ENCODE measurements at regions not wholly inside any gene's neighbourhood (a gene's known extent, or its start where the extent isn't known, plus 50 kb on each side); places are given as distances from the start of the nearest gene placed in this dataset.

GRCh38 chr2:128485761-128486639 lies 167.3 kb upstream of the HS6ST1 start:
- POLR2A ChIA-PET (ENCODE audit: unreplicated experiment) = no interaction called here
- no peak overlapping the region for H2AFZ ChIP-seq (ENCODE audit: low read length)
- H3K36me3 ChIP-seq (ENCODE audit: low read depth, low read length) = no peaks in the 10 kb centered on the region
- intact Hi-C loops (cut with micrococcal nuclease) = no loop called here
- DNase-seq (no peak), ATAC-seq (no peak)
- no peaks in the 10 kb centered on the region for H3F3A ChIP-seq (ENCODE audit: low read length, unreplicated experiment)
- no peaks in the 10 kb centered on the region for H4K20me1 ChIP-seq (ENCODE audit: low read length)
- TF ChIP-seq EZH2phosphoT487 (IDR thresholded peaks at IDR 0.05; ENCODE audit: borderline replicate concordance, low read length) (no peak), CTCF (conservative IDR thresholded peaks at IDR 0.05; ENCODE audit: low read depth, low read length) (no peak), EZH2 (IDR thresholded peaks at IDR 0.05; ENCODE audit: low read length, unreplicated experiment) (no peak)
- H3K27me3 ChIP-seq (ENCODE audit: low read length) = peaks cover 36% of the 10 kb centered on the region
- H3K79me2 ChIP-seq (ENCODE audit: low read length) = no peaks in the 10 kb centered on the region
- H3K9me2 ChIP-seq (replicated peaks; ENCODE audit: low read length) = no peaks in the 10 kb centered on the region
- H3K4me2 ChIP-seq (ENCODE audit: low read length) = no peak overlapping the region
- no TSS peak for BruUV-seq (replicated peaks)
- H3K9me3 ChIP-seq (ENCODE audit: low read length) = no peaks in the 10 kb centered on the region
- H3K9ac ChIP-seq (ENCODE audit: low read length) = no peak overlapping the region
- CTCF ChIA-PET = no interaction called here
- H3K4me3 ChIP-seq (ENCODE audit: low read length) = no peak overlapping the region
- no peaks in the 10 kb centered on the region for H3K4me1 ChIP-seq (ENCODE audit: insufficient read depth, low read length)
- H3K27ac ChIP-seq (ENCODE audit: low read length) = no peak overlapping the region

DNA sequence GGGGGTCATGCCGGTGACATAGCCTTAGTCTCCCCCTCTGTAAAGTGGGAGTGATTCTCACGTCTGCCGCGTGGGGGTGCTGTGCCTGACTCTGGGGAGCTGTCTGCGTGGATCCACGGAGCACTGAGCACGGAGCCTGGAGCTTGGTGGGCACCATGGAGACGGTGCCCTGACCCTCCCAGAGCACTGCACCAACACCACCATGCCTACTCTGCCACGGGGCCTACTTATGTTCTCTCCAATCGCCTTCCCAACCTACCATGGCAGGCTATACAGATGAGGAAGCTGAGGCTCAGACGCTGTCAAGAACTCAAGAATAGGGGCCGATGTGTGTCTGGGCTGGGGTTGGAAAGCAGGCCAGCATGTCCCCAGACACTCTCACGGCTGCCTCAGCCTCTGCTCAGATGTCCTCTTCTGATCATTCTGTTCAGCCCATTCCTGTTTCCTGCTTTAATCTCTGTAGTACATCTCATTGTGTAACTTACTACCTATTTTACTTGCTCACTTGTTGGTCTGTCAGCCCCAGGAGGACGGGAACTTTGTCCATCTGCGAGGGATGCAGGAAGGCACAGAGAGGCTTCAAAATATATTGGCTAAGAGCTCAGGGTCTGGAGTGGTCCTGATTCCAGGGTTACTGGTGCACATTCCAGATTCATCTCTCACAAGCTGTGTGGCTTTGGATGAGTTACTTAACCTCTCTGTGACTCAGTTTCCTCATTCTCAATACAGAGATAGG lies 168.1 kb upstream of the HS6ST1 start:
- H3K27me3 ChIP-seq (ENCODE audit: low read length) = peaks cover 36% of the 10 kb centered on the region
- H3K4me3 ChIP-seq (ENCODE audit: low read length) = no peak overlapping the region
- no peaks in the 10 kb centered on the region for H4K20me1 ChIP-seq (ENCODE audit: low read length)
- no peaks in the 10 kb centered on the region for H3K36me3 ChIP-seq (ENCODE audit: low read depth, low read length)
- no peaks in the 10 kb centered on the region for H3K9me2 ChIP-seq (replicated peaks; ENCODE audit: low read length)
- no peaks in the 10 kb centered on the region for H3K79me2 ChIP-seq (ENCODE audit: low read length)
- CTCF ChIA-PET = no interaction called here
- DNase-seq (no peak), ATAC-seq (no peak)
- no peaks in the 10 kb centered on the region for H3K4me1 ChIP-seq (ENCODE audit: insufficient read depth, low read length)
- intact Hi-C loops (cut with micrococcal nuclease) = no loop called here
- H3K4me2 ChIP-seq (ENCODE audit: low read length) = no peak overlapping the region
- no TSS peak for BruUV-seq (replicated peaks)
- POLR2A ChIA-PET (ENCODE audit: unreplicated experiment) = no interaction called here
- TF ChIP-seq CTCF (conservative IDR thresholded peaks at IDR 0.05; ENCODE audit: low read depth, low read length) (no peak), EZH2 (IDR thresholded peaks at IDR 0.05; ENCODE audit: low read length, unreplicated experiment) (no peak), EZH2phosphoT487 (IDR thresholded peaks at IDR 0.05; ENCODE audit: borderline replicate concordance, low read length) (no peak)
- no peak overlapping the region for H2AFZ ChIP-seq (ENCODE audit: low read length)
- H3K9ac ChIP-seq (ENCODE audit: low read length) = no peak overlapping the region
- H3K9me3 ChIP-seq (ENCODE audit: low read length) = no peaks in the 10 kb centered on the region
- no peak overlapping the region for H3K27ac ChIP-seq (ENCODE audit: low read length)
- H3F3A ChIP-seq (ENCODE audit: low read length, unreplicated experiment) = no peaks in the 10 kb centered on the region
